Right lobe of liver (tissue), 6 donors: ENCODE measurements at regions not wholly inside any gene's neighbourhood (a gene's known extent, or its start where the extent isn't known, plus 50 kb on each side); places are given as distances from the start of the nearest gene placed in this dataset.

Experiments used
- ATAC-seq, 4 donors: fragments of 200-7000 bp; cut with Tn5 transposase; one replicate each; pipeline ENCODE4 v1.9.1; 2020; ENCODE audit warnings: mild to moderate bottlenecking in 4 of 4, moderate library complexity in 4 of 4
- DNase-seq, 3 donors: peaks; one replicate each; pipeline ENCODE4 v3.0.0-alpha.2; 2020
- H3K27ac ChIP-seq, 3 donors: fragments of 200-600 bp; one replicate each; pipeline ENCODE4 v1.8.0; 2022
- H3K27me3 ChIP-seq, 2 donors: fragments of 200-600 bp; one replicate each; pipeline ENCODE4 v1.8.0; 2022
- H3K36me3 ChIP-seq, 4 donors: fragments of 200-600 bp; sonication (generic) in 1 of 4; one replicate each; pipeline versions ENCODE4 v1.5.1 to v1.8.0; 2017 to 2022; ENCODE audit warnings: control low read depth in 1 of 4
- H3K4me1 ChIP-seq, 4 donors: fragments of 200-600 bp; sonication (generic) in 1 of 4; one replicate each; pipeline versions ENCODE4 v1.5.1 to v1.8.0; 2017 to 2022; ENCODE audit warnings: control low read depth in 1 of 4
- H3K4me3 ChIP-seq, 3 donors: fragments of 200-600 bp; one replicate each; pipeline ENCODE4 v1.8.0; 2022
- H3K9me3 ChIP-seq, 4 donors: fragments of 200-600 bp; sonication (generic) in 1 of 4; one replicate each; pipeline versions ENCODE4 v1.5.1 to v1.8.0; 2017 to 2022; ENCODE audit warnings: control low read depth in 1 of 4
- CTCF ChIP-seq, 4 donors: fragments of 200-600 bp in 3 of 4; fragments of 450-650 bp in 1 of 4; IDR thresholded peaks; one replicate each; pipeline versions ENCODE4 v1.5.1 to v1.8.0; 2016 to 2022; ENCODE audit warnings: antibody characterized with exemption in 4 of 4, mild to moderate bottlenecking in 2 of 4
- POLR2A ChIP-seq: fragments of 450-650 bp; IDR thresholded peaks from one replicate; pipeline ENCODE4 v1.6.1; 2017; ENCODE audit warnings: antibody characterized with exemption, mild to moderate bottlenecking
- WGBS: methylation state at CpG from one replicate; pipeline ENCODE4 v1.1.6; 2018; ENCODE audit warnings: low coverage, low lambda C conversion rate; ENCODE audit not compliant: insufficient coverage; ENCODE audit errors: missing lambda C conversion rate; 5-methylcytosine and 5-hydroxymethylcytosine counted together
- intact Hi-C, 2 donors: fragments of 100-400 bp; cut with DNase I; formaldehyde crosslinking; loops; one replicate each; pipeline versions ENCODE4 v1.11.2 to v1.14.1; 2022
- donor health status: DM: no; HTN: yes; CAD: no.
- donor health status: DM: no; HTN: no; CAD: no.
- donor health status: DM: no; HTN: no; CAD: no.
- donor health status: DM: no; HTN: yes; CAD: no.
- donor health status: DM: no; HTN: yes; CAD: no.

GRCh38 chr10:108307250-108307924 is 1142.9 kb upstream of the SORCS1 start:
- H3K27ac ChIP-seq, result no peak overlapping the region
- no peaks in the 10 kb centered on the region for H3K4me1 ChIP-seq
- H3K4me3 ChIP-seq, result no peak overlapping the region
- ATAC-seq (no peak), DNase-seq (no peak)
- H3K36me3 ChIP-seq, result no peaks in the 10 kb centered on the region
- no peak for TF ChIP-seq CTCF (IDR thresholded peaks at IDR 0.05)
- no peak for TF ChIP-seq POLR2A
- intact Hi-C loops, result no loop called here
- H3K27me3 ChIP-seq, result no peaks in the 10 kb centered on the region
- H3K9me3 ChIP-seq, result no peaks in the 10 kb centered on the region

GRCh38 chr10:108303149-108303548 is 1138.6 kb upstream of the SORCS1 start:
- WGBS, result 64% methylated on average over 5 of the region's 5 CpGs
- no peak overlapping the region for H3K27ac ChIP-seq
- H3K27me3 ChIP-seq, result peaks cover 0 to 3% of the 10 kb centered on the region in 2 donors
- no peaks in the 10 kb centered on the region for H3K36me3 ChIP-seq
- H3K9me3 ChIP-seq, result no peaks in the 10 kb centered on the region
- intact Hi-C loops, result no loop called here
- H3K4me3 ChIP-seq, result no peak overlapping the region
- no peak for TF ChIP-seq POLR2A
- no peak for TF ChIP-seq CTCF (IDR thresholded peaks at IDR 0.05)
- H3K4me1 ChIP-seq, result no peaks in the 10 kb centered on the region
- DNase-seq (no peak), ATAC-seq (no peak)

- H3K9me3 ChIP-seq, result no peaks in the 10 kb centered on the region
- no peak overlapping the region for H3K27ac ChIP-seq
- H3K36me3 ChIP-seq, result no peaks in the 10 kb centered on the region
- H3K4me1 ChIP-seq, result no peaks in the 10 kb centered on the region
- 48% methylated on average over 3 of the region's 3 CpGs for WGBS
- no peak for DNase-seq
- H3K4me3 ChIP-seq, result no peak overlapping the region
- intact Hi-C loops, result no loop called here
- ATAC-seq, result no peak
- peaks cover 0 to 3% of the 10 kb centered on the region in 2 donors for H3K27me3 ChIP-seq
- TF ChIP-seq POLR2A, result no peak
These were observed 1136.5 kb upstream of the SORCS1 start for GRCh38 chr10:108301002-108301401.

- no peaks in the 10 kb centered on the region for H3K27me3 ChIP-seq
- no peak overlapping the region for H3K4me3 ChIP-seq
- no peak for DNase-seq
- intact Hi-C loops, result no loop called here
- H3K27ac ChIP-seq, result no peak overlapping the region
- H3K4me1 ChIP-seq, result no peaks in the 10 kb centered on the region
- TF ChIP-seq CTCF (IDR thresholded peaks at IDR 0.05) (no peak), POLR2A (no peak)
- ATAC-seq, result no peak
- no peaks in the 10 kb centered on the region for H3K36me3 ChIP-seq
- WGBS, result 54% methylated on average over 4 of the region's 4 CpGs
- no peaks in the 10 kb centered on the region for H3K9me3 ChIP-seq
These were observed 1126.3 kb upstream of the SORCS1 start for GRCh38 chr10:108290823-108291222.

GRCh38 chr10:108275895-108276685 is 1111.6 kb upstream of the SORCS1 start:
- H3K27me3 ChIP-seq, result no peaks in the 10 kb centered on the region
- 28% methylated on average over 5 of the region's 5 CpGs for WGBS
- no peak overlapping the region for H3K27ac ChIP-seq
- intact Hi-C loops, result no loop called here
- DNase-seq, result no peak
- no peaks in the 10 kb centered on the region for H3K36me3 ChIP-seq
- H3K4me1 ChIP-seq, result no peaks in the 10 kb centered on the region
- no peaks in the 10 kb centered on the region for H3K9me3 ChIP-seq
- no peak overlapping the region for H3K4me3 ChIP-seq
- no peak for ATAC-seq
- no peak for TF ChIP-seq POLR2A
- TF ChIP-seq CTCF (IDR thresholded peaks at IDR 0.05), result no peak
